ENCODE measurements at regions not wholly inside any gene's neighbourhood (a gene's known extent, or its start where the extent isn't known, plus 50 kb on each side); places are given as distances from the start of the nearest gene placed in this dataset.

GRCh38 chr6:16840291-16840690 is 79.0 kb upstream of the ATXN1 start:
- TF ChIP-seq CTCF (conservative IDR thresholded peaks at IDR 0.05) (no peak), ZFX (IDR thresholded peaks at IDR 0.05) (no peak)
